HG03095 (cell line): ENCODE measurements at regions not wholly inside any gene's neighbourhood (a gene's known extent, or its start where the extent isn't known, plus 50 kb on each side); places are given as distances from the start of the nearest gene placed in this dataset.

ENCODE experiments used
- ATAC-seq: cut with Tn5 transposase; IDR thresholded peaks from one replicate; pipeline ENCODE4 v1.9.1; 2021; ENCODE audit warnings: moderate library complexity; ENCODE audit not compliant: unreplicated experiment

DNA sequence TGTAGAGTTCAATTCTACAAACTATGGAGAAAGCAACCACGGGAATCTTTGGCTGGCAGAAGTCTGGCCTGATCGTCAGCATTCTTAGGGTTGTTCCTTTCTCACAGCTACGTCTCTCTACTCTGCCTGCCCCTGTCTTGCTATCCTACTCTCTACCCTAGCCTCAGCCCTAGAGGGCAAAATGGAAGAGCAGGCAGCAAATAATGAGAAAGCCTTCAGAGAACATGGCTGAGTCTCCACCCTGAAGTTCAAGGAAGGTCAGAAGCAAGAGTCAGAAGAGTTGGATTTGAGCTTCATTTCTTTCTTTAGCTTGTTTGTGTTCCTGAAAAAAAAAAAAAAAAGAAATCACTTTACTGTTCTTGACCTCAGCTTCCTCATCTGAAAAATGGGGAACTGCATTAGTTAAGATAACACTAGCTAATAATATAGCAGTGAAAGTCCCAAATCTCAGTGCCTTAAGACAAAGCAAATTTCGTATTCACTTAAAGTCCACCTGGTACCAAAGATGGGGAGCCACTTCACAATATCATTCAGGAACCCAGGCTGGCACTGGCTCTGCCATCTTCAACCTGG is 50.2 kb upstream of the CCND2 start:
- ATAC-seq = no peak

GRCh38 chr12:4221258-4221620 is 52.3 kb upstream of the CCND2 start:
- ATAC-seq = no peak

DNA sequence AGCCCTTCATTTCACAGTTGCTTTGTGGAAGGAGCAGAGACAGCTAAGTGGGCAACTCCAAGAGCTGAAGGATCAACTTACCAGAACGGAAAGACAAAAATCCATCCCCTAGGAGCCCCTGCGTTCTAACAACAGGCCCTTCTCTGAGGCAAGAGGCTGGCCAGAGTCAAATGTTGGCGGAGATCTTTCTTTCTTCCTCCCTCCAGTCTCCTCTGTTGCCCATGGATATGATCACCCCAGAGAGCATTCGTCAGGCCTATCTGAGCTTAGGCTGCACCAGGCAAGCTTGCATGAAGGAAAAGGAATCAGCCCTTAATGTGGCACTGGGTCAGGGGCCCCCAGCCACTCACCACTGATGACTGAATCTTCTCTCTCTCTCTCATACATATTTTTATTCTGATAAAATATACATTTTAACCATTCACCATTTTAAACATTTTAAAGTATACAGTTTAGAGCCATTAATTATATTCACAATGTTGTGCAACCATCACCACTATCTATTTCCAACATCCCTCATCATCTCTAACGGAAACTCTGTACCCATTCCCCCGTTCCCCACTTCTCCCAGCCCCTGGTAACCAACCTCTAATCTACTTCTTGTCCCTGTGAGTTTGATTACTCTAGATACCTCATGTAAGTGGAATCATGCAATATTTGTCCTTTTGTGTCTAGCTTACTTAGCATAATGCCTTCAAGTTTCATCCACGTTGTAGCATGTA is 52.9 kb upstream of the CCND2 start:
- ATAC-seq = no peak

GRCh38 chr12:4217091-4217490 is 56.5 kb upstream of the CCND2 start:
- no peak for ATAC-seq

DNA sequence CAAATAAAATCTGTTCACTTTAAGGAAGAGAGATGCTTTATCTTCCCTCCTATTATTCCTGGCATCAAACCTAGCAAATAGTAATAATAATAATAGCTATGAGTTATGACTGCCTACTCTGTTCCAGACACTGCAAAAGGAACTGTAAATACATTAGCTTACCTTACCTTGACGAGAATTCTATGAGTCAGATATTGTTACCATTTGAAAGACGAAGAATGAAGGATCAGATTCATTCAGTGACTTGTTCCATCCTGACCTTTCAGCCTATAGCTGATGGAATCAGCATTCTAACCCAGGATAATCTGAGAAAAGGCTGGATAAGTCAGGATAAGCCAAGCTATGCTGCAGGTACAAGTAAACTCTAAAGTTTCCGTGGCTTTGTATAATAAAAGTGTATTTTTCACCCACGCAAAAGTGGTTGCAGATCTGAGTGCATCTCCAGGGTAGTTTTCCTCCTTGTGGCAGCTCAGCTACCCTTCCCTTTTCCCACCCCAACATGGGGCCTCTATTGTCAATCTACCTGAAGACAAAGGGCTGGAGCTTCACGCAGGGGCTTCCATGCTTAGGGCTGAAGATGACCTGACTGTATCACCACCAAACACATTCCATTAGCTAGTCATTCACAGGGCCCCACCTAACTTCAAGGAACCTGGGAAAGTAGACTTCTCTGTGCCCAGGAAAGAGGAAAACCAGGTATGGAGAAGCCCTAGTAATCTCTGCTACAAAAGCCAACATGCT is 57.2 kb upstream of the CCND2 start:
- ATAC-seq = peak; percentile 9

DNA sequence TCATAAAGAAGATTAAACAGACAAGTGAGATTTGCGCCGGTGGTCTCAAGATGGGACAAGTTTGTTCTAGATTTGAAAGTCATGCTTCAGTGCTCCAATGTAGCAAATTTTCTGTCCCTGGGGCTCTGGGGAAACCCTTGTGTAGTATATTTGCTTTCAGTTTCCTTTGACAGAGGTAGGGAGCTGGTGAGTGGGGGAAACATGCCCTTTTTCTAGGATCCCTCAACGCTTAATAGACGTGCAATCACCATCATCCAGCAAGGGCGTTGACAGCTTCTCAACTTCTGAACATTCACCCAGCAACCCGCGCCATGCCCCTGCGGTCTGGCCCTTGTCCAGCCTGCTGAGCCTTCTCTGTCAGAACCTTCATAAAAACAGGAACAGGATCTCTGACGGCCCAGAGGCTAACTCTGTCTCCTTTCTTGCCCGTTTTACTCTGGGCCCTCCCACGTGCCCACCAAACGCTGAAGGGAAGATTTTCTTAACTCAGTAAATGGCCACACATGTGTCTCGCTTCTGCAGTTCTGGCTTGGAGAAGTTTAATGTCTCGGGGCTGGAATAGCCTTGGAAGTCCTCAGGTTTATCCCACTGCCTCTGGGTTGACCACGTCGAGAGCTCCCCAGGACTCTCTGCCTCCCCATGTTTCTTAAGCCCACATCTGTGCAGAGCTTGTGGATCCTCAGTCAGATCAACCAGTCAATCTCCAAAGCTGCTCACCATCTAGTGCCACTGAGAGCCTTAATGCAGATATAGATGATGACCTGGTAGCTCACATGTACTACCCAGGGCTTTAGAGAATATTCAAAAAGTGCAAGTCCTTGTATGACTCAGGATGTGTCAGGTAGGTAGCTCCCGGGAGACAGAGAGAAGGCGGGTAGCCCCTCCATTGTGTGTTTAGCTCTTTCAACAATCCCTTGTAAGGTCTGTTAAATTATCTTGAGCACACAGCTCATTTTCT is 58.1 kb upstream of the CCND2 start:
- peak; percentile 60 for ATAC-seq

GRCh38 chr12:4214877-4215228 is 58.7 kb upstream of the CCND2 start:
- ATAC-seq = no peak

DNA sequence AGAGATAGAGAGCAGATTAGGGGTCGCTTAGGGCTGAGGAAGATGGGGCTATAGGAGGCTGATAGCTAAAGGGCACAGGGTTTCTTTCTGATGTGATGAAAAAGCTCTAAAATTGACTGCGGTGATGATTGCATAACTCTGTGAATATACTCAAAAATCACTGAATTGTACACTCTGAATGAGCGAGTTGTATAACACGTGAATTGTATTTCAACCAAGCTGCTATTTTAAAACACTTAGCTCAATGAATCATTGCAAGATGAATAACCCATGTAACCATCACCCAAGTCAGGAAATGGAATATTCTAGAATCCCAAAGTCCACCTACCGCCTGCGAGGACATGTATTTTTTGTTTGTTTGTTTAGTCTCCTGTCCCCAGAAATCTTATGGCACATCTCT is 60.1 kb upstream of the CCND2 start:
- ATAC-seq = no peak

DNA sequence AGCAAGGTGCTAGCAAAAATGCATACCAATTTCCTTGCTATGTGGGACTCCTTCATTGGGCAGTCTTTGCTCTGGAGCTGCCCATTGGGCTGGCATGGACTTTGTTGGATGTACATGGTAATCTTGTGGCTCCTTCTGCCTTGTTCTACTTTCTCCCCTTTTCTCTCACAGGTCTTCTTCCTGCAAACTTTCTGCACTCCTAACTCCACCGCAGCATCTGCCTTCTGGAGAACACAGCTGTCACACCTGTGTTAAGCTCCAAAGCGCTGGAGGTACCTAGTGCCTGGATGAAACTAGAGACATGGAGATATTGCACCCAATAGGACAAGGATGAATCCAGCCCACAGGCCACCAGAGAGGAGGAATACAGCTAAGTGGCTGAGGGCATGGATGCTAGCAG is 60.7 kb upstream of the CCND2 start:
- ATAC-seq = no peak

GRCh38 chr12:4211372-4211771 is 62.2 kb upstream of the CCND2 start:
- ATAC-seq = no peak

- ATAC-seq = no peak
Observed at GRCh38 chr12:4210183-4210582, 63.4 kb upstream of the CCND2 start.

DNA sequence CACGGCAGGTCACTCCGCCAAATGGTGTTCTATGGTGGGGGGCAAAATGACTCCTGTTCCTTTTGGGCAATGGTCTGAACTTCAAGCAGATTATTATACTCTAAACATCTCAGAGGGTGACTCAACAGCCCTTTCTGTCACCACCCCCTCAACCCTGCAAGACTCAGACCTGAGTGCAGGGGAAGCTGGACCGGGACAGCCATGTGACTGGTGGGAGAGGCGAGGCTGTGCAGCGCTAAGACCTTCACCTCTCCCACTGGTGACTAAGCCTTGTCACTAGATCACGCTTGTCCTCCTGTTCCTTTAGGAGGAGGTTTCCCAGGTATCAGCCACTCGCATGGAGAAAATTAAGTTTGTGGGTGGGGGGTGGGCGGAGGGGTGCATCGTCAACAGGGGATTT is 67.1 kb upstream of the CCND2 start:
- ATAC-seq = no peak

GRCh38 chr12:4203772-4204376 is 69.7 kb upstream of the CCND2 start:
- no peak for ATAC-seq

GRCh38 chr12:4202918-4203317 is 70.6 kb upstream of the CCND2 start:
- no peak for ATAC-seq

GRCh38 chr12:4202487-4202886 is 71.1 kb upstream of the CCND2 start:
- ATAC-seq = no peak

DNA sequence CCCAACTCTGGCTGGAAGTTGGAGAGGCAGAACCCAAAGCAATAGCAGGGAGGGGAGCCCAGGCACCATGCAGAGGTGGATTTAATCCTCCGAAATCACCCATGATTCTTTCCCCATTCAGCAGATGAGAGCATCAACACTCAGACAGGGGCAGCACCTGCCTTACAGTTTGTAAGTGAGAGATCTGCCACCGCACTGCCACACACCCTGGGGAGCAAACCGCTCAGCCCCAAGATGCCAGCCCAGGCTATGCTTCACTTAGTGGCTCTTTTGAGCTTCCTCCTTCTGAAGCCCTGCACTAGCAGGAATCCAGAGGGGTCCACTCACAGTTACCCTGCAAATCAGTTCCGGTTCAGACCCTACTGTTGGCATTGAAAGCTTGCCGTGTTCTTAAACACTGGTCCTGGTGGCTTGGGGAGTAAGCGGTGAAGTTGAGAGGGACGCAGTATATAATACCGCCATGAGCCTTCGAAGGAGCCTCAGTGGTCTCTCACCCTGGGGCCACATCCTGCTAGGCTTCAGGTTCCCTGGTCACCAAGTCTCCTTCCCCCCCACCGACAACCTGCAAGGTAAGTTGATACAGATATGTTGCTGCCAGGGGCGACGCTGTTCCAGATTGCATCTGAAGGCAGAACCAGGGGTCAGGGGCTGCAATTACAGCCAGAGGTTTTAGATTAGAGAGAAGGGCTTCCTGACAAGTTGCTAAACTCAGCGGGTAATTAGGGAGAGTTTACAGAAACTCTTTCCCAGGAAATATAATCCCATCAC is 72.0 kb upstream of the CCND2 start:
- no peak for ATAC-seq

GRCh38 chr12:4197922-4198763 is 75.4 kb upstream of the CCND2 start:
- ATAC-seq = no peak

- no peak for ATAC-seq
Observed at GRCh38 chr12:4196805-4197420, 76.6 kb upstream of the CCND2 start.

GRCh38 chr12:4194668-4195067 is 78.9 kb upstream of the CCND2 start:
- no peak for ATAC-seq
